Mucosa of gallbladder (tissue), 1 donor: ENCODE measurements at regions not wholly inside any gene's neighbourhood (a gene's known extent, or its start where the extent isn't known, plus 50 kb on each side); places are given as distances from the start of the nearest gene placed in this dataset.
A peak's percentile ranks its signal among the peaks of the same experiment; 100 is the strongest.
"Not testable (repeated sequence)": the region's sequence is repeated elsewhere in the genome, so short reads cannot be mapped to it uniquely, and the experiment has no call there.

Experiments used
- DNase-seq: peaks from one replicate; pipeline ENCODE4 v3.0.0-alpha.2; 2020; ENCODE audit warnings: low spot score
- donor health status: DM: no; HTN: no; CAD: no.

GRCh38 chr7:104264285-104264684 lies 56.5 kb upstream of the ORC5 start:
- no peak for DNase-seq

GRCh38 chr7:104267701-104268368 lies 60.0 kb upstream of the ORC5 start:
- DNase-seq, result no peak

- no peak for DNase-seq
Observed at GRCh38 chr7:104271948-104272347, 56.5 kb upstream of the LHFPL3 start.

- peak; percentile 16 for DNase-seq
Observed at GRCh38 chr7:104272767-104273384, 55.5 kb upstream of the LHFPL3 start.

- DNase-seq, result no peak
Observed at GRCh38 chr7:104275900-104276299, 52.5 kb upstream of the LHFPL3 start.

- not testable (repeated sequence) for DNase-seq
Observed at GRCh38 chr7:104276730-104277129, 51.7 kb upstream of the LHFPL3 start.
